Skin epidermis (tissue), 12 donors: ENCODE measurements at regions not wholly inside any gene's neighbourhood (a gene's known extent, or its start where the extent isn't known, plus 50 kb on each side); places are given as distances from the start of the nearest gene placed in this dataset.
"Not testable (repeated sequence)": the region's sequence is repeated elsewhere in the genome, so short reads cannot be mapped to it uniquely, and the experiment has no call there.

ENCODE experiments used
- H3K27ac ChIP-seq, 21 experiments: fragments of 200-600 bp; sonication (generic) in 11 of 21; one replicate each; pipeline ENCODE4 v1.5.0; 2020; ENCODE audit warnings: mild to moderate bottlenecking in 3 of 21, inconsistent platforms in 2 of 21, moderate library complexity in 2 of 21
- H3K4me3 ChIP-seq, 7 experiments: fragments of 200-600 bp; sonication (generic) in 2 of 7; one replicate each; pipeline ENCODE4 v1.5.0; 2020; ENCODE audit warnings: inconsistent platforms in 2 of 7, mild to moderate bottlenecking in 2 of 7, moderate library complexity in 1 of 7

DNA sequence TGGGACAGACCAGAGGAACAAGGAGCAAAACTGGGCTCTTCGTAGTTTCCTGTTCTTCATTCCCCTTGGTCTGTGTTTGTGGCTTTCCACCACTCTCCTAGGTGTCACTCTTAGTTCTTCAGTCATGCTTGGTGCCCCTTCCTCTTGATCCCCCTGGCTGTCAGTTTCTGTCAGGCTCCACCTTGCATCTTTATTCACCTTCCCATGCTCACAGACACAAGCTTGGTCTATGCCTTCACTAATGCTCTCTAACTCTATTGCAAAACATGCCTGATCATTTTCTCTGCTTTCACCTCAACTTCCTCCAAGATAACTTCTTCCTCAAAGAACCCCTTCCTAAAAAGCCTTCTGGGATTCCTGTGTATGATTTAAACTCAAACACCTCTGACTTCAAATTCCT is 122.9 kb downstream of the GLUL start:
- no peak overlapping the region for H3K4me3 ChIP-seq
- H3K27ac ChIP-seq, result no peak overlapping the region

DNA sequence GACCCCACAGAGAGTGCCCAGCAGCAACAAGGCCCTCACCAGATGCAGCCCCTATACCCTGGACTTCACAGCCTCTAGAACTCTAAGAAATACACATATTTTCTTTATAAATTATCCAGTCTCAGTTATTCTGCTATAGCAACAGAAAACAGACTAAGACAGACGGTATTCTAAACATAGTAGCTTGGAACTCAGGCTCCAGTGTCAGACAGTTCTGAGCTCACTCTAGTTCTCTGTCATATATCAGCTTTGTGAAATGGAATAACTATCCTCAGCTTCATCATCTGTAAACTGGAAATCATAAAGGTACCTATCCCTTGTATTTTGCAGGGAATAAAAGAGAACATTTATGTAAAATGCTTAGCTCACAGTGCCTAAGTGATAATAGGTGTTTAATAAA is 127.4 kb downstream of the GLUL start:
- no peak overlapping the region for H3K4me3 ChIP-seq
- H3K27ac ChIP-seq, result no peak overlapping the region

DNA sequence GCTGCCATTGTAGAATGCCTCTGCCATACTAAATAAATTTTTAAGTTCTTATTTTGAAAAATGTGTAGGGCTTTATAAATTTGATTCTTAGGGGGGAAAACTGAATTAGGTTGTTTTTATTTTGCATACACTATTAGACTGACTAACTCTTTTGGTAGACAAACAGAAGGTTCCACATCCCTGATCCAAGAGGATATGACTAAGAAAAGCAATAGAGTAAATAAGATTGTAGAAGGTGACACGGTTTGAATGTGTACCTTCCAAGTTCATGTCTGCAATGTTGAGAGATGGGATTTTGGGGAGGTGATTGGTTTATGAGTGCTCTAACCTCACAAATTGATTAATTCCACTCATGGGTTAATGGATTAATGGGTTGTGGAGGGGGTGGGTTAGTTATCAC is 127.9 kb downstream of the GLUL start:
- Histone ChIP-seq H3K4me3 (no peak overlapping the region), H3K27ac (no peak overlapping the region)

DNA sequence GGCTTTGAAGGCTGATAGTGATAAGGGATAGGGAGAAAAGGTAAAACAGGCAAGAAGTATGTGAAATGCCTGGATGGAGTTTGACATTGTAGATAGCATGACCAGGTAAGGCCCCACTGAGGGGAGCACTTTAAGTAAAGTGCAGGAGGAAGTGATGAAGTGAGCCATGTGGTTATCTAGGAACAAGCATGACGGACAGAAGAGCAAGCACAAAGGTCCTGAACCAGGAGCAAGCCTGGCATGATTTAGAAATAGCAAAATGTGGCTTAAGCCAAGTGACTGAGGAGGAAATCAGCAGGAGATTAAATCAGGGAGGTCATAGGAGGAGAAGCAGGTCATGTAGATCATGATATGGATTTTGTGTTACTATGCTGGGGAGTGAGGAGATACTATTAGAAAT is 129.2 kb downstream of the GLUL start:
- Histone ChIP-seq H3K27ac (peak overlapping the region in 1 of 21 experiments; percentile 47), H3K4me3 (no peak overlapping the region)

DNA sequence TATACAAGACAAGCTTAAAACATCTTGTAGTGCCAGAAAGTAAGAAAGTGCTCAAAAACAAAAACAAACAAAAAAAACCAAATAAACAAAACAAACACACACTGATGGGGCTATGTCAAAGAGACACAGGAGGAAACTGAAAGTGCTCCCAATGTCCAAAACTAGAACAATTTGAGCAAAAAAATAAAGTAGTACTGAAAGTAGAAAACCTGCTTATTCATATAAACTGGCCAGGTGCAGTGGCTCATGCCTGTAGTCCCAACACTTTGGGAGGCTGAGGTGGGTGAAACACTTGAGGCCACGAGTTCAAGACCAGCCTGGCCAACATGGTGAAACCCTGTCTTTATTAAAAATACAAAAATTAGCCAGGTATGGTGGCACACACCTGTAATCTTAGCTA is 129.9 kb downstream of the GLUL start:
- H3K27ac ChIP-seq, result no peak overlapping the region

DNA sequence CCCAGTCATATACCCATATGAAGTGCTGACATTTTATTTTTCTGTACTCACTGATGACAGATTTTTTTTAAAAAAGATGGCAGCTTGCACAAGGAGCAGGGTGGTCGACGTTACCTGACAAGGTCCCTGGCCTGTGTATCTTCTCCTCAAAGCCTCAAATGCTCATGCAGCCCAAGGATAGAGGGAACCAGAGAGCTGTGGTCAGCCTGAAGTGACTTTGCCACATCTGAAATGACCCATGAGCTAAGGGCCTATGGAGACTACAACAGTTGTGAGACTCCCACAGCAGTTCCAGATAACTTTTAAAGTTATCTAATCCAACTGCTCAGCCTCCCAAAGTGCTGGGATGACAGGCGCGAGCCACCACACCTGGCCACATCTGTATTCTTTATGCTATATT is 131.1 kb downstream of the GLUL start:
- Histone ChIP-seq H3K27ac (peak overlapping the region in 4 of 21 experiments; percentile 47 to 78 (median 64)), H3K4me3 (no peak overlapping the region)

More for the DNA sequence above, 129.9 kb downstream of the GLUL start:
- H3K4me3 ChIP-seq, result no peak overlapping the region

GRCh38 chr1:182259968-182260367 is 131.6 kb downstream of the GLUL start:
- Histone ChIP-seq H3K4me3 (no peak overlapping the region), H3K27ac (peak overlapping the region in 14 of 21 experiments; percentile 1 to 78 (median 47))

DNA sequence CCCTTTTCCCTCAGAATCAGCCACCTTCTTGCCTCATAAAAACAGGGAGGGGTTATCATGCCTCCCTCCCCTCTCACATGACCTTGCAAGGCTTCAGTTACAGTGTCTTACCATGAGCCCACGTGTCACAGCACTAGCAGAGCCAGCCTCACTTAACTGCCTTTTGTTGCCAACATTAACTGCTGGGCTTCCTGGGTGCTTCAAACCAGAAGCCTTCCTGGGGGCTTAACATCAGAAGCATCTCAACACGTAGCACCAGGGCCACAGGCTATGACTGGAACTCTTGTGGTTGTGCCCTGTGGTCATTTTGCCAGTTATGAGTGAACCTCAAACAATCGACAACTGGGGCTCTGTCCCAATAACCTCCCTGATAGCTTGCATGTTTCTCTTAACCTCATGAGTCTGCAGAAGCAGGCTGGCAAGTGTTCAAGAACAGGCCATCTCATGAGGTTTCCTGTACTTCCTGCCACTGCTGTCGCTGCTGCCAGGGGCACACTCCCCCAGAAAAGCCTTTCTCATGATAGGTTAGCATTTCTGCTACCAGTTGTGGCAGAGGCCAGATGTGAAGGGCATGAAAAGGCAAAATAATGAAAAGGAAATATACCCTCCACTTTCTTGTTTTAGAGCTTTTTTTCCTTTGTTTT is 132.2 kb downstream of the GLUL start:
- Histone ChIP-seq H3K4me3 (no peak overlapping the region), H3K27ac (peak overlapping the region in 17 of 21 experiments; percentile 1 to 78 (median 47))

DNA sequence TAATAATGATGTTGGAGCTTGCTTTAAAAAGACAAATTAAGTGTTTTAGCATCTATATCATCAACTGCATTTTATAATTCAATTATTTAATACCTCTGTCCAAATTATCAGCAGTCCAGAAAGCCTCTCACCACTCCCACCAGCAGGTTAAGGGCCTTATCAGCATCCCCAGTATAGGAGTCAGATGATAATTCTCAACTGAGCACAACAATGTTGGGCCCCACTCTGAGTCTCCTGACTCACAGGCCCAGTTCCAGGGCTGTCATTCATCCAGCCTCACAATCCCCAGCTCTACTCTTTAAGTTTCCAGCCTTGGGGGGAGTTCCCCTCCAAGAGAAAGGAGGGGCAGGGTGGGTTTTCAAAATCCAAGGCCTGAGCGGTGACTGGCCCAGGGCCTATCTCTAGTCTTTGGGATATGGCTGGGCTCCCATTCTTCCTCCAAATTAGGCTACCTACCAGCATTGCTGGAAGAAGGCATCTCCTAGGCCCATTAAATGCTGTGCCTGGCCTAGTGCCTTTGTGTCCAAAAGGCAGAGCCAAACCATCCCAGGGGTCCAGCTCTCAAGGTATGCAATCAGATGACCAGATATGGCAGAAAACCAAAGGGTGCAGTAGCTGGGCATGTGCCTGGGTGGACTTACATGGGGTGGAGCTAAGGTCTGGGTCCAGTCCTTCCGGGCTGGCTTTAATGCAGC is 134.1 kb downstream of the GLUL start:
- Histone ChIP-seq H3K4me3 (no peak overlapping the region), H3K27ac (peak overlapping the region in 2 of 21 experiments; percentile 4 to 35)

DNA sequence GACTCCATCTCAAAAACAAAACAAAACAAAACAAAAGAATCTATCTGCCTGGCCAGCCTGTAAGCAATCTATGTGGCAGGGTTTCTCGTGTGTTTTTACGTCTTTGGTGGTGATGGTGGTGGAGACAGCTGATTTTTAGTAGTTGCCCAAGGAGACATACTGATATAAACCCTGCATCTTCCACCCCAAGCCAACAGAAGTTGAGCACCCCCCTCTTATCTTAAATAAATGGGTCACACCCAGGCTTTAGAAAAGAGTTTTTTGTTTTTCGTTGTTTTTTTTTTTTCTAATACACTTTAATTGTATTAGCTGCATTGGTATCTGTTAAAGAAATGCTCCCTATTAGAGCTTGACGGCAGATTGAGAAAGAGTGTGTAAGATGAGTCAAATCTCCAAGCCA is 134.7 kb downstream of the GLUL start:
- H3K27ac ChIP-seq, result peak overlapping the region in 1 of 21 experiments; percentile 21

DNA sequence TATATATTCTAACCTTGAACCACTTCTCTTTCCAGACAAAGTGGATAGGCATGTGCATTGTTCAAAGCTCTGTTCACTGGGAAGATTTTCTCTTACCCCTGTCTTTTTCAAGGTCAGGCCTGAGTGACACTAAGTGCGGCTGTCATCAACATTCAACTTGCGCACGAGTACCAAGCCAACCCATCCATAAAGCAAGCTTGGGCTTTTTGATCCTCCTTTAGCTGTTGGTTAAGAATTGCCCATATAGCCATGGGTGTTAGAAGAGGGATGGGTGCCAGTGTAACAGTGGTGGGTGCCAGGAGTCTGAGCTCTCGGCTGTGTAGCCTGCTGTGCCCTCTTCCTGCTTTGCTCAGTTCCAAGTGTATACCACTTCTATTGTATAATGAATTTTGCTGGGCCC is 136.1 kb downstream of the GLUL start:
- H3K4me3 ChIP-seq, result no peak overlapping the region
- H3K27ac ChIP-seq, result no peak overlapping the region

More for the DNA sequence above, 134.7 kb downstream of the GLUL start:
- H3K4me3 ChIP-seq, result no peak overlapping the region

DNA sequence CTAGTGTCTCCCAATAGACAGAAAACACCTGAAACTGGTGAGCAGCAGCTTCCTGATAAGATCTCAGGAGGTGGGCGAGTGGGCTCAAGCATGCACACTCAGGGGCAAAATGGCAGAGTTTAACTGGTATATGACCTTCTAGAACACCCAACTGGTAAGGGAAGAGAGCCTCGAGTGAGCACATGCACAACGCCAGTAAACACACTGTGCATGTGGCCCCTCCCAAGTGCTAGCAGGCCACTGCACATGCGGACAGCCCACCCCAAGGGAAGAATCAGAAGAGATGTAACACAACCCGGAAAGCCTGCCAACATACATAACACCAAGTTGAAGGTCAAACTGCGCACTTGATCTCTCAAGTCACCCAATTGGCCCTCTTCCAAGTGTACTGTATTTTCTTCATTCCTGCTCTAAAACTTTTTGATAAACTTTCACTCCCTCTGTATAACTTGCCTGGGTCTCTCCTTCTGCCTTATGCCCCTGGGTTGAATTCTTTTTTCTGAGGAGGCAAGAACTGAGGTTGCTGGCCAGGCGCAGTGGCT is 138.2 kb downstream of the GLUL start:
- H3K4me3 ChIP-seq, result no peak overlapping the region
- no peak overlapping the region for H3K27ac ChIP-seq

- H3K4me3 ChIP-seq, result no peak overlapping the region
Measured at GRCh38 chr1:182251561-182251960, 140.0 kb downstream of the GLUL start.

GRCh38 chr1:182249201-182249676 is 142.4 kb downstream of the GLUL start:
- H3K27ac ChIP-seq, result peak overlapping the region in 3 of 21 experiments; percentile 3 to 22 (median 19)

More at GRCh38 chr1:182251561-182251960, 140.0 kb downstream of the GLUL start:
- no peak overlapping the region for H3K27ac ChIP-seq

GRCh38 chr1:182248721-182249120 is 142.9 kb downstream of the GLUL start:
- H3K27ac ChIP-seq, result peak overlapping the region in 4 of 21 experiments; percentile 3 to 22 (median 13)
- H3K4me3 ChIP-seq, result no peak overlapping the region

More at GRCh38 chr1:182249201-182249676, 142.4 kb downstream of the GLUL start:
- H3K4me3 ChIP-seq, result no peak overlapping the region

- not testable (repeated sequence) for H3K27ac ChIP-seq, H3K4me3 ChIP-seq
Measured at GRCh38 chr1:182247813-182248212, 143.8 kb downstream of the GLUL start.

GRCh38 chr1:182246783-182247182 is 144.8 kb downstream of the GLUL start:
- Histone ChIP-seq H3K27ac (no peak overlapping the region), H3K4me3 (no peak overlapping the region)

- no peak overlapping the region for H3K4me3 ChIP-seq
- no peak overlapping the region for H3K27ac ChIP-seq
Measured at GRCh38 chr1:182245040-182245439, 146.6 kb downstream of the GLUL start.

DNA sequence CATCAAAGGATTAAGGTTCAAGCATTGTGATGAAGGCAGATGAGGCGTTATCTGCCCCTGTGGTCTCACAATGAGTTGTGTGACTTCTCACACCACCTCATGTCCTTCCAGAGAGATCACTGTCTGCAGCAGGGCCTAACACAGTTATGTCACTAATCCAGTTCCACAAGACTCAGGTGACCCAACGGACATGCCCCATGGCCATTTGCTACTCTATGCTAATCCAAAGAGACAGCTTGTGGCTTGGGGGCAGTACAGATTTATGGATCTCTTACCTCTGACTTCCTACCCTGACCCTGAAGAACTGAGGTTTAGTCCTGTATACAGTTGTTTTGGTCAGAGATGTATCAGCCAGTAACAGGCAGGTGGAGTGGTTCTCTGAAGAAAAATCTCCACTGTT is 147.1 kb downstream of the GLUL start:
- Histone ChIP-seq H3K27ac (no peak overlapping the region), H3K4me3 (no peak overlapping the region)

DNA sequence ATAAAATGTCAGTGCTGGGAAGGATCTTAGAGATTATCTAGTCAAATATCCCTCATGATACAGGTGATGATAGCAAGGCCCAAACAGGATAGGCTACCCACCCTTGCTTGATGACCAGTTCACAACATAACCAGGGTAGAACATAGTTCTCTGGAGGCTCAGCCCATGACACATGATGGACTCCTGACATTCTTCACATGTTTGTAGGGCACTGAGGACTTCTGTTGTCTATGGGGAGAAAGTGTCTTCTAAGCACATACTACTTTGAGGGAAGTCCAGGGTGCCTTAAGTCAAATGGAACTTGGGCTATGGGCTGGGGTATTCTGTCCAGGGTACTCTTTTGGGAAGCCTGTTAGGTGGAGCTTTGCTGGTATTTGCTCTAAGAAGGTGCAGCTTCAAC is 148.9 kb downstream of the GLUL start:
- Histone ChIP-seq H3K4me3 (no peak overlapping the region), H3K27ac (no peak overlapping the region)

- no peak overlapping the region for H3K27ac ChIP-seq
- no peak overlapping the region for H3K4me3 ChIP-seq
Measured at GRCh38 chr1:182240085-182240484, 151.5 kb downstream of the GLUL start.
